Right lobe of liver (tissue), 6 donors: ENCODE measurements at regions not wholly inside any gene's neighbourhood (a gene's known extent, or its start where the extent isn't known, plus 50 kb on each side); places are given as distances from the start of the nearest gene placed in this dataset.

Experiments
- ATAC-seq, 4 donors: fragments of 200-7000 bp; cut with Tn5 transposase; one replicate each; pipeline ENCODE4 v1.9.1; 2020; ENCODE audit warnings: mild to moderate bottlenecking in 4 of 4, moderate library complexity in 4 of 4
- DNase-seq, 3 donors: peaks; one replicate each; pipeline ENCODE4 v3.0.0-alpha.2; 2020
- H3K27ac ChIP-seq, 3 donors: fragments of 200-600 bp; one replicate each; pipeline ENCODE4 v1.8.0; 2022
- H3K27me3 ChIP-seq, 2 donors: fragments of 200-600 bp; one replicate each; pipeline ENCODE4 v1.8.0; 2022
- H3K36me3 ChIP-seq, 4 donors: fragments of 200-600 bp; sonication (generic) in 1 of 4; one replicate each; pipeline versions ENCODE4 v1.5.1 to v1.8.0; 2017 to 2022; ENCODE audit warnings: control low read depth in 1 of 4
- H3K4me1 ChIP-seq, 4 donors: fragments of 200-600 bp; sonication (generic) in 1 of 4; one replicate each; pipeline versions ENCODE4 v1.5.1 to v1.8.0; 2017 to 2022; ENCODE audit warnings: control low read depth in 1 of 4
- H3K4me3 ChIP-seq, 3 donors: fragments of 200-600 bp; one replicate each; pipeline ENCODE4 v1.8.0; 2022
- H3K9me3 ChIP-seq, 4 donors: fragments of 200-600 bp; sonication (generic) in 1 of 4; one replicate each; pipeline versions ENCODE4 v1.5.1 to v1.8.0; 2017 to 2022; ENCODE audit warnings: control low read depth in 1 of 4
- CTCF ChIP-seq, 4 donors: fragments of 200-600 bp in 3 of 4; fragments of 450-650 bp in 1 of 4; IDR thresholded peaks; one replicate each; pipeline versions ENCODE4 v1.5.1 to v1.8.0; 2016 to 2022; ENCODE audit warnings: antibody characterized with exemption in 4 of 4, mild to moderate bottlenecking in 2 of 4
- POLR2A ChIP-seq: fragments of 450-650 bp; IDR thresholded peaks from one replicate; pipeline ENCODE4 v1.6.1; 2017; ENCODE audit warnings: antibody characterized with exemption, mild to moderate bottlenecking
- WGBS: methylation state at CpG from one replicate; pipeline ENCODE4 v1.1.6; 2018; ENCODE audit warnings: low coverage, low lambda C conversion rate; ENCODE audit not compliant: insufficient coverage; ENCODE audit errors: missing lambda C conversion rate; 5-methylcytosine and 5-hydroxymethylcytosine counted together
- intact Hi-C, 2 donors: fragments of 100-400 bp; cut with DNase I; formaldehyde crosslinking; loops; one replicate each; pipeline versions ENCODE4 v1.11.2 to v1.14.1; 2022
- donor health status: DM: no; HTN: yes; CAD: no.
- donor health status: DM: no; HTN: no; CAD: no.
- donor health status: DM: no; HTN: no; CAD: no.
- donor health status: DM: no; HTN: yes; CAD: no.
- donor health status: DM: no; HTN: yes; CAD: no.

DNA sequence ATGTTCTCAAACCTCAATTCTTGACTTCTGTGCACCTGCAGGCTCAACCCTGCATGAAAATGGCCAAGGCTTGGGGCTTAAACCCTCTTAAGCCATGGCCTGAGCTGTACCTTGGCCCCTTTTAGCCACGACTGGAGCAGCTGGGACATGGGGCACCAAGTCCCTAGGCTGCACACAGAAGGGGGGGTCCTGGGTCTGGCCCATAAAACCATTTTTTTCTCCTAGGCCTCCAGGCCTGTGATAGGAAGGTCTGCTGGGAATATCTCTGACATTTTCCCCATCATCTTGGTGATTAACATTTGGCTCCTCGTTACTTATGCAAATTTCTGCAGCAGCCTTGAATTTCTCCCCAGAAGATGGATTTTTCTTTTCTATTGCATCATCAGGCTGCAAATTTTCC, 119.4 kb upstream of the VGLL2 start:
- Histone ChIP-seq H3K4me1 (no peaks in the 10 kb centered on the region), H3K36me3 (no peaks in the 10 kb centered on the region), H3K4me3 (no peak overlapping the region), H3K9me3 (no peaks in the 10 kb centered on the region), H3K27me3 (no peaks in the 10 kb centered on the region), H3K27ac (no peak overlapping the region)
- TF ChIP-seq POLR2A (no peak), CTCF (IDR thresholded peaks at IDR 0.05) (no peak)
- DNase-seq (no peak), ATAC-seq (no peak)
- intact Hi-C loops = no loop called here
- WGBS = 33% methylated on average over 1 of the region's 2 CpGs

DNA sequence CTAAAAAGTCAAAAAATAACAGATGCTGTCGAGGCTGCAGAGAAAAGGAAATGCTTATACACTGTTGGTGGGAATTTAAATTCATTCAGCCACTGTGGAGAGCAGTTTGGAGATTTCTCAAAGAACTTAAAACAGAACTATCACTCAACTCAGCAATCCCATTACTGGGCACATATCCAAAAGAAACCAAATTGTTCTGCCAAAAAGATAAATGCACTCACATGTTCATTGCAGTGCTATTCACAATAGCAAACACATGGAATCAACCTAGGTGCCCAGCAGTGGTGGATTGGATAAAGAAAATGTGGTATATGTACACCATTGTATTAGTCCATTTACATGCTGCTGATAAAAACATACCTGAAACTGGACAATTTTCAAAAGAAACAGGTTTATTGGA, 116.0 kb upstream of the VGLL2 start:
- TF ChIP-seq POLR2A = no peak
- TF ChIP-seq CTCF (IDR thresholded peaks at IDR 0.05) = no peak
- ATAC-seq = no peak

GRCh38 chr6:117156741-117157140, 108.6 kb upstream of the VGLL2 start:
- ATAC-seq (no peak), DNase-seq (no peak)
- Histone ChIP-seq H3K4me1 (no peaks in the 10 kb centered on the region), H3K27ac (no peak overlapping the region), H3K4me3 (no peak overlapping the region), H3K9me3 (no peaks in the 10 kb centered on the region), H3K36me3 (no peaks in the 10 kb centered on the region), H3K27me3 (no peaks in the 10 kb centered on the region)
- no peak for TF ChIP-seq POLR2A
- TF ChIP-seq CTCF (IDR thresholded peaks at IDR 0.05) = no peak
- WGBS = 53% methylated on average over 1 of the region's 1 CpG
- intact Hi-C loops = no loop called here

More for the DNA sequence above, 116.0 kb upstream of the VGLL2 start:
- no peaks in the 10 kb centered on the region for H3K4me1 ChIP-seq
- no peaks in the 10 kb centered on the region for H3K27me3 ChIP-seq
- 0% methylated on average over 1 of the region's 1 CpG for WGBS
- no peak for DNase-seq
- H3K4me3 ChIP-seq = no peak overlapping the region
- H3K9me3 ChIP-seq = no peaks in the 10 kb centered on the region
- intact Hi-C loops = no loop called here
- no peaks in the 10 kb centered on the region for H3K36me3 ChIP-seq
- H3K27ac ChIP-seq = no peak overlapping the region

- DNase-seq (no peak), ATAC-seq (no peak)
- Histone ChIP-seq H3K27ac (no peak overlapping the region), H3K27me3 (no peaks in the 10 kb centered on the region), H3K4me3 (no peak overlapping the region), H3K9me3 (no peaks in the 10 kb centered on the region), H3K36me3 (no peaks in the 10 kb centered on the region), H3K4me1 (no peaks in the 10 kb centered on the region)
- TF ChIP-seq CTCF (IDR thresholded peaks at IDR 0.05) = no peak
- no peak for TF ChIP-seq POLR2A
- WGBS = 15% methylated on average over 3 of the region's 3 CpGs
- intact Hi-C loops = no loop called here
Measured at GRCh38 chr6:117157448-117157847, 107.9 kb upstream of the VGLL2 start.

DNA sequence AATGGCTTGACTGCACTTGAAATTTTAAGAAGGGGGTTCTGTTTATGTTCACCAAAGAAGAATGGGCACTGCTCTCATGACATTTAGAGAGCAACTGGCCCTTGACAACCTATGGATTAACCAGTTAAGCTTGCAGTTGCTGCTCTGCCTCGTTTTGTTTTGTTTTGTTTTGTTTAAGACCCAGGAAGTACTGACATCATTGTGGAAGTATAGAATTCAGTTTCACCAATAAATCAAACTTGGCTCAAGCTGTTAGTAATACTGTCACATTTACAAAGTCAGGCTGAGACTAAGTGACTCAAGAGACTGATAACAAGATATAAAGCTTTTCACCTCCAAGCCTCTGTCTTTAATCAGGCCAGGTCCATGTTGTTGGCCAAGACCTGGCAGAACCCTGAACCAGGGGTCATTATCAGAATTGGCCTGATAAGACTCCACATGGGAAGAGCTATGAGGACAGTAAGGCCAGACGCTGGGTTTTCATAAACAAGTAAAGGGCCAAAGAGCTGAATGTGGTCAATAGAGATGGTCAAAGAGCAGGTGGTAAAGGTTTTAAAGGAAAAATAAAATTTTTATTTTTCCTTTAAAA, 99.4 kb upstream of the VGLL2 start:
- H3K4me3 ChIP-seq = no peak overlapping the region

More for the DNA sequence above, 99.4 kb upstream of the VGLL2 start:
- H3K9me3 ChIP-seq = no peaks in the 10 kb centered on the region
- DNase-seq = no peak
- intact Hi-C loops = no loop called here
- H3K4me1 ChIP-seq = no peaks in the 10 kb centered on the region
- WGBS = 3% methylated on average over 2 of the region's 2 CpGs
- no peak overlapping the region for H3K27ac ChIP-seq
- H3K36me3 ChIP-seq = no peaks in the 10 kb centered on the region
- peak in 3 of 4 donors; percentile 42 to 72 (median 71) for ATAC-seq
- TF ChIP-seq POLR2A (no peak), CTCF (IDR thresholded peaks at IDR 0.05) (no peak)
- no peaks in the 10 kb centered on the region for H3K27me3 ChIP-seq
